B cell (primary cell): ENCODE measurements at regions not wholly inside any gene's neighbourhood (a gene's known extent, or its start where the extent isn't known, plus 50 kb on each side); places are given as distances from the start of the nearest gene placed in this dataset.

ENCODE experiments used
- ATAC-seq: fragments of 200-7000 bp; cut with Tn5 transposase; one replicate; pipeline ENCODE4 v1.10.0; 2021; ENCODE audit warnings: low read depth, mild to moderate bottlenecking, moderate number of reproducible peaks, moderate library complexity
- CTCF ChIA-PET: fragments of 350-600 bp; sonication (Branson Sonifier 250); formaldehyde crosslinking; loops from one replicate; lab custom pipeline; 2021; ENCODE audit warnings: antibody characterized with exemption, inconsistent platforms; lab: Charles Lee
- POLR2A ChIA-PET: fragments of 350-600 bp; sonication (Branson Sonifier 250); formaldehyde crosslinking; loops from one replicate; lab custom pipeline; 2021; ENCODE audit warnings: antibody characterized with exemption; lab: Charles Lee
- DNase-seq: peaks from one replicate; pipeline ENCODE4 v3.0.0; 2013
- H2AFZ ChIP-seq: 2 replicates; pipeline ENCODE4 v1.6.1; 2012; ENCODE audit warnings: mild to moderate bottlenecking, low read depth, low read length; ENCODE audit not compliant: insufficient read depth, poor library complexity, severe bottlenecking
- H3K27ac ChIP-seq, 2 donors: 1 replicate in 1 of 2; 2 replicates in 1 of 2; pipeline ENCODE4 v1.5.1; 2012 to 2013; ENCODE audit warnings: low read length in 2 of 2, mild to moderate bottlenecking in 2 of 2, moderate library complexity in 1 of 2
- H3K27me3 ChIP-seq, 4 experiments: fragments of 200-600 bp in 1 of 4; sonication (generic) in 1 of 4; replicated peaks in 1 of 4; 1 replicate in 2 of 4; 2 replicates in 2 of 4; pipeline versions ENCODE4 v1.6.1 to v1.7.0; 2013 to 2016; ENCODE audit warnings: low read length in 3 of 4, mild to moderate bottlenecking in 2 of 4, mixed read lengths in 1 of 4, moderate library complexity in 1 of 4; ENCODE audit not compliant: insufficient read depth in 4 of 4, control insufficient read depth in 3 of 4; ENCODE audit errors: control extremely low read depth in 1 of 4
- H3K36me3 ChIP-seq, 2 experiments: replicated peaks in 1 of 2; 1 replicate in 1 of 2; 2 replicates in 1 of 2; pipeline versions ENCODE4 v1.6.1 to v1.7.1; 2013; ENCODE audit warnings: low read length in 1 of 2; ENCODE audit not compliant: insufficient read depth in 2 of 2, control insufficient read depth in 1 of 2; ENCODE audit errors: control extremely low read depth in 1 of 2, extremely low read depth in 1 of 2
- H3K4me1 ChIP-seq, 2 donors: fragments of 200-600 bp in 1 of 2; sonication (generic) in 1 of 2; 1 replicate in 1 of 2; 2 replicates in 1 of 2; pipeline versions ENCODE4 v1.5.1 to v1.6.1; 2013 to 2017; ENCODE audit warnings: low read length in 2 of 2; ENCODE audit not compliant: control insufficient read depth in 2 of 2, insufficient read depth in 2 of 2
- H3K4me2 ChIP-seq: replicated peaks from 2 replicates; pipeline ENCODE3; 2012; ENCODE audit warnings: mild to moderate bottlenecking, low read depth, low read length; ENCODE audit not compliant: poor library complexity, severe bottlenecking
- H3K4me3 ChIP-seq, 5 experiments: fragments of 200-600 bp in 1 of 5; sonication (generic) in 1 of 5; 1 replicate in 3 of 5; 2 replicates in 2 of 5; pipeline versions ENCODE4 v1.5.1 to v1.7.0; 2011 to 2016; ENCODE audit warnings: low read length in 4 of 5, mild to moderate bottlenecking in 4 of 5, low read depth in 2 of 5, control low read depth in 1 of 5, moderate library complexity in 1 of 5; ENCODE audit not compliant: insufficient read depth in 1 of 5; ENCODE audit errors: control extremely low read depth in 1 of 5, extremely low read depth in 1 of 5
- H3K79me2 ChIP-seq: fragments of 200-600 bp; sonication (generic); one replicate; pipeline ENCODE4 v1.6.0; 2016; ENCODE audit warnings: low read length; ENCODE audit not compliant: control insufficient read depth, insufficient read depth
- H3K9ac ChIP-seq: fragments of 200-600 bp; sonication (generic); 2 replicates; pipeline ENCODE4 v1.6.1; 2017; ENCODE audit warnings: mild to moderate bottlenecking, low read length, moderate library complexity
- H3K9me3 ChIP-seq, 3 donors: one replicate each; pipeline versions ENCODE4 v1.6.1 to v1.7.1; 2013; ENCODE audit warnings: low read length in 2 of 3; ENCODE audit not compliant: control insufficient read depth in 2 of 3, insufficient read depth in 1 of 3; ENCODE audit errors: control extremely low read depth in 1 of 3
- H4K20me1 ChIP-seq: 2 replicates; pipeline ENCODE4 v1.6.0; 2012; ENCODE audit warnings: mild to moderate bottlenecking, low read length; ENCODE audit not compliant: insufficient read depth, control insufficient read depth, poor library complexity, severe bottlenecking
- H3K27ac Mint-ChIP-seq: one replicate; pipeline ENCODE4 v1.8.0; 2021; ENCODE audit warnings: mixed read lengths
- H3K27me3 Mint-ChIP-seq: one replicate; pipeline ENCODE4 v1.8.0; 2021; ENCODE audit warnings: mixed read lengths
- H3K4me1 Mint-ChIP-seq: one replicate; pipeline ENCODE4 v1.8.0; 2021; ENCODE audit warnings: mixed read lengths
- H3K4me3 Mint-ChIP-seq: one replicate; pipeline ENCODE4 v1.8.0; 2021; ENCODE audit warnings: mixed read lengths
- H3K9me3 Mint-ChIP-seq: one replicate; pipeline ENCODE4 v1.8.0; 2022; ENCODE audit warnings: mixed read lengths; ENCODE audit not compliant: insufficient read depth
- EZH2 ChIP-seq: IDR thresholded peaks from 2 replicates; pipeline ENCODE4 v1.6.1; 2012; ENCODE audit warnings: borderline replicate concordance, low read depth, mild to moderate bottlenecking, moderate library complexity, low read length; ENCODE audit not compliant: insufficient read depth, poor library complexity, severe bottlenecking
- WGBS: methylation state at CpG from one replicate; pipeline ENCODE4 v1.1.5; 2013; ENCODE audit warnings: missing lambda C conversion rate; ENCODE audit not compliant: insufficient coverage; 5-methylcytosine and 5-hydroxymethylcytosine counted together
- intact Hi-C: fragments of 100-400 bp; cut with micrococcal nuclease; formaldehyde crosslinking; loops from one replicate; pipeline ENCODE4 v1.10.0; 2022
- TF ChIP-seq, protein P1 (sequence below): fragments of 200-600 bp; IDR thresholded peaks from one replicate; pipeline ENCODE4 v1.8.0; 2022; ENCODE audit warnings: antibody characterized with exemption, mild to moderate bottlenecking

DNA sequence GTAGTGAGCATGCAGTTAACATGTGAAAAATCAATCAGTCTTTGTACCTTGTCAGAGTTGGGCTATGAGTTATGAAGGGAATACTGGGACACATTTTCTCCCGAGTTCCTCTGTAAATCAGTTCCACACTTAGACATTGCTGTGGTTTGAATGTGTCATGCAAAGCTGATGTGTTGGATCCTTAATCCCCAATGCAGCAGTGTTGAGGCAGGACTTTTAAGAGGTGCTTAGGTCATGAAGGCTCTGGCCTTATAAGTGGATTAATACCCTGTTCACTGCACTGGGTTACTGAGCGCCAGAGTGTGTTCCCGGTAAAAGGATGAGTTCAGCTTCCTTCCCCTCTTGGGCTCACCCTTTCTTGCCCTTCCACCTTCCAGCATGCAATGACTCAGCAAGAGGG, 742.1 kb upstream of the TENM4 start:
- no peak for TF ChIP-seq EZH2
- TF ChIP-seq, protein P1, sequence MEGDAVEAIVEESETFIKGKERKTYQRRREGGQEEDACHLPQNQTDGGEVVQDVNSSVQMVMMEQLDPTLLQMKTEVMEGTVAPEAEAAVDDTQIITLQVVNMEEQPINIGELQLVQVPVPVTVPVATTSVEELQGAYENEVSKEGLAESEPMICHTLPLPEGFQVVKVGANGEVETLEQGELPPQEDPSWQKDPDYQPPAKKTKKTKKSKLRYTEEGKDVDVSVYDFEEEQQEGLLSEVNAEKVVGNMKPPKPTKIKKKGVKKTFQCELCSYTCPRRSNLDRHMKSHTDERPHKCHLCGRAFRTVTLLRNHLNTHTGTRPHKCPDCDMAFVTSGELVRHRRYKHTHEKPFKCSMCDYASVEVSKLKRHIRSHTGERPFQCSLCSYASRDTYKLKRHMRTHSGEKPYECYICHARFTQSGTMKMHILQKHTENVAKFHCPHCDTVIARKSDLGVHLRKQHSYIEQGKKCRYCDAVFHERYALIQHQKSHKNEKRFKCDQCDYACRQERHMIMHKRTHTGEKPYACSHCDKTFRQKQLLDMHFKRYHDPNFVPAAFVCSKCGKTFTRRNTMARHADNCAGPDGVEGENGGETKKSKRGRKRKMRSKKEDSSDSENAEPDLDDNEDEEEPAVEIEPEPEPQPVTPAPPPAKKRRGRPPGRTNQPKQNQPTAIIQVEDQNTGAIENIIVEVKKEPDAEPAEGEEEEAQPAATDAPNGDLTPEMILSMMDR = no peak
- ChIA-PET POLR2A (no interaction called here), CTCF (no interaction called here)
- Histone ChIP-seq H3K4me1 (no peaks in the 10 kb centered on the region), H3K27me3 (no peaks in the 10 kb centered on the region), H3K79me2 (no peaks in the 10 kb centered on the region), H3K4me3 (no peak overlapping the region), H3K9me3 (peaks cover 0 to 12% (median 0%) of the 10 kb centered on the region in 3 donors), H3K27ac (no peak overlapping the region), H4K20me1 (no peaks in the 10 kb centered on the region), H3K9ac (no peak overlapping the region), H3K36me3 (no peaks in the 10 kb centered on the region), H2AFZ (no peak overlapping the region), H3K4me2 (no peak overlapping the region)
- Mint-ChIP-seq H3K27me3 (no peaks in the 10 kb centered on the region), H3K4me1 (no peaks in the 10 kb centered on the region), H3K27ac (no peak overlapping the region), H3K4me3 (no peak overlapping the region), H3K9me3 (no peaks in the 10 kb centered on the region)
- 79% methylated on average over 3 of the region's 3 CpGs for WGBS
- ATAC-seq (no peak), DNase-seq (no peak)
- intact Hi-C loops = no loop called here

DNA sequence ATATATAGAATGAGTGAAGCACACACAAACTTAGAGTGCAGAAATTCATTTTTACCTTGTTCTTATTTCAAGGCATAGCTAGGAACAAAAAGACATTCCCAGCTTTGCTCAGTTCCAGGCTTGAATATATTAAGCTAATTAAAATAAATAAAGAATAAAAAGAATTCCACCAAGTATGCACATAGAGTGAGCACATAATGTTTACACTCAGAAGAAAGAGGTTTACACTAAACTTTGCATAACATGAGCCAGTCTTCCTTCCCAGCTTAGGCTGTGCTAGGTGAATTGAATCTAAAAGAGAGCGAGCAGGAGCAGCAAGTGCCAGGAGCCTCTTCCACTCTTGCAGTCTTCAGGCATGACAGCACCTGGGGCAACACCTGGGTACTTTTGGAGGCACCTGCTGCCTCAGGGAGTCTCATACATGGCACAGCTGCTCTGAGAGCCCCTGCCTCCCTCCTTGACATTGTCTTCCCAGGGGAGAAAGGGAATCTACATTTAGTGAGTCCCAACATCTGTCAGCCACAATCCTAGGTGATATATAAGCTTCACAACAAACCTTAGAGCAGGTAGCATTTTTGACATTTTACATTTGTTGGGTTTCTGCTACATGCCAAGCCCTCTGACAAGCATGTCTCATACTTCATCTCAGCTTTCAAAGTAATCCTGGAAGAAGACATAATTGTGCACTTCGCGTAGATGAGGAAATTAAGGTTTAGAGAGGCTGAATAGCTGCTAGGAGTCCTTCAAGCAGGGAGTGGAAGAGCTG, 732.7 kb upstream of the TENM4 start:
- ChIA-PET CTCF (no interaction called here), POLR2A (no interaction called here)
- no peak overlapping the region for H2AFZ ChIP-seq
- no peaks in the 10 kb centered on the region for H3K79me2 ChIP-seq
- H4K20me1 ChIP-seq = no peaks in the 10 kb centered on the region
- H3K4me2 ChIP-seq = no peak overlapping the region
- 50% methylated on average over 1 of the region's 3 CpGs for WGBS
- no peak overlapping the region for H3K4me3 ChIP-seq
- H3K27me3 ChIP-seq = no peaks in the 10 kb centered on the region
- H3K4me1 ChIP-seq = no peaks in the 10 kb centered on the region
- intact Hi-C loops = no loop called here
- no peak overlapping the region for H3K27ac ChIP-seq
- Mint-ChIP-seq H3K27me3 (no peaks in the 10 kb centered on the region), H3K4me1 (no peaks in the 10 kb centered on the region), H3K9me3 (peaks cover 6% of the 10 kb centered on the region), H3K27ac (no peak overlapping the region), H3K4me3 (no peak overlapping the region)
- H3K9ac ChIP-seq = no peak overlapping the region
- no peak for ATAC-seq
- no peaks in the 10 kb centered on the region for H3K36me3 ChIP-seq
- H3K9me3 ChIP-seq = peaks cover 0 to 3% (median 2%) of the 10 kb centered on the region in 3 donors
- DNase-seq = no peak
- no peak for TF ChIP-seq EZH2
- TF ChIP-seq, protein P1 = no peak
